Mucosa of gallbladder (tissue), 1 donor: ENCODE measurements at regions not wholly inside any gene's neighbourhood (a gene's known extent, or its start where the extent isn't known, plus 50 kb on each side); places are given as distances from the start of the nearest gene placed in this dataset.

Experiments
- DNase-seq: peaks from one replicate; pipeline ENCODE4 v3.0.0-alpha.2; 2020; ENCODE audit warnings: low spot score
- donor health status: DM: no; HTN: no; CAD: no.

DNA sequence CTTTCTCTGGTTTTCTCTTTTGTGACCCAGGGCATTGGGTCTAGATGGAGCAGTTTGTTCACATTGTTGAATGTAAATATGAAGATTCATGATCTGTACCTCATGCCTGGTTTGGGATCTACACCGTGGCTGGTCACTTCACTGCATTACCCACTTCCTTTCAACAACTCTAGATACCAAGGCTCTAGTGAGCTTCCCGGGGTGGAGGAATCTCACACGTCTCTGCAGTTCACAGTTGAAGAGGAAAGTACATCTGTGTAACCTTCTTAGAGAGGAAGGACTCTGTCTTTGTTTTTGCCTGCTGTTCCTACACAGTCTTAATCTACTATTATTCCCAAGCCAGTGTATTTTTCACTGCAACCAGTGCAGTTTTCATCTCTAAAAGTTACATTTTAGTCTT is 574.8 kb downstream of the MBD2 start:
- DNase-seq = no peak

DNA sequence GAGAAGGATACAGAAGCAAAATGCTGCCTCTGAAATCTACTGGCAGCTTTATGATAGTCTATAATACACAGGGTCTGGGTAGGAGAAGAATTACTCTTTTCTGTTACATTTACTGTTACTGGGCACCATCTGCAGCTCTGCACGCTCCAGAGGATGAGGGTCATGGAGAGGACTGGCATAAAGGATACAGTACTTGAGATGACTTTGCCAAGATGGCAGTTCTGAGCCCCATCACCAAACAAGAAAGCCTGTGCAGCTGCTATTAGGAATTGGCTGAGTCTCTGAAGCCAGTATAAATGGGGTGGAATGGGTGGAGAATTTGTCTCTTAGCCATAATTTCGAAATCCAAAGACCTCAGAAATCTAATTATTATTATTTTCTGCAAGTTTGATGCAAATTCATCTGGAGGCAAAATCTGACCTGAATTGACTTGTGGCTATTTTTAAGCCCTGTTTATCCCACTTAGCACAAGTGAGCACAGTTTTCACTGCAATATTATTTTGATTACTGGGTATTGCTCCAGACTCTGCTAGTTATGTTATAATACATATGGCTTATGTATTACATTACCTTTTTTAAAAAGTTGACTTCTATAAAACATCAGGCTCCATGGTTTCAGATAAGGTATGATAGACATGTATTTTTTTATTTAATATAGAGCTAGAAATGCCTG is 579.5 kb downstream of the MBD2 start:
- no peak for DNase-seq

DNA sequence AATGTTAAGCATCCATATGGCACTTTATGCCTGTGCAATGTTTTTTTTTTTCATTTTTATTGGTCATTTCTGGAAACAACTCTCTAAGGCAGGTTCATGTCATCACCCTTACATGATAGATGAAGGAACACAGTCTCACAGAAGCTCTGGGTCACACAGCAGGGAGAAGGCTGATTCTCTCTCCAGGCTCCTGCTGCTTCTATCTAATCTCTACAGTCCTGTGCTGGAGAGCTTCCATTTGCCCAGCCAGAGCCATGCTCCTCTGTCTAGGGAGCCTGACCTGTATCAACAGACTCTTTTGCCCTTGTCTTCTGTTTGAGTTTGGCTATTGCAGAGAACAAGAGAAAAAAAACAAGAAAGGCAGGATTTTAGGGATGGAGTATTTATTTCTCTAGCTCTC is 584.8 kb downstream of the MBD2 start:
- no peak for DNase-seq

DNA sequence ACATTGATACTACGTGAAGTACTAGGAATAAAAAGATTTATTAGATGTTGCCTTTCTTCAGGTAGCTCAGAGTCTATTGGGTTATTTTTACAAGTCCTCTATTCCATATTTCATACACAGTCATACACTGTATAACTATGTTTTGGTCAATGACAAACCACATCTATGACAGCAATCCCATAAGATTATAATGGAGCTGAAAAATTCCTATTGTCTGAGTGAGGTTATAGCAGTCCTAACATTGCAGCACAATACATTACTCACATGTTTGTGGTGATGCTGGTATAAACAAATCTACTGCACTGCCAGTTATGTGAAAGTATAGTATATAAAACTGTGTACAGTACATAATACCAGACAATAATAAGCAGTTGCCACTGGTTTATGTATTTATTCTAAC is 595.1 kb downstream of the MBD2 start:
- DNase-seq = no peak

DNA sequence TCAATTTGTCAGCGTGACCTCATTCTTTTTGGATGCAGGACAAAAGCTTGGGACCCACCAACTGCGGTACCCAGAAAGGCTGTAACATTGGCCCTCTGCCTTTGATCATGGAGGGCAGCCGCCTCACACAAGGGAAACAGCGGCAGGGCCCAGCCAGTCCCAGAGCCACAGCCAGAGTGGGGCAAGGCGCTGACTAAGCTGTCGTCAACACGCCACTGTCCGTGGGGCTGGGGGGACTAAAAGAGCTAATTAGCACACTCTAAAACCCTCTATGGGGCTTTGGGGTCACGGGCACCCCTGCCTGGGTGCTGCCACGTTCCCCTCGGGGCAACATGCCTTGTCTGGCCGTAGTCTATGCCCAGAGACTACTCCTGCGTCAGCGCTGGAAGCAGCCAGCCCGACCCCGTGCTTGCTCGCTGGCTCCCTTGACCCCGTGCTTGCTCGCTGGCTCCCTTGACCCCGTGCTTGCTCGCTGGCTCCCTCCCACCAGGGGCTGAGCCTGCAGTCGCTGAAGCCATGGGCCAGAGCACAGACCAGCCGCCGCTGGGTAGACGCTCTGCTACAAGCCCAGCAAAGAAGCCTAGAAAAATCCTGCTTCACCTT is 598.4 kb downstream of the MBD2 start:
- DNase-seq = no peak

DNA sequence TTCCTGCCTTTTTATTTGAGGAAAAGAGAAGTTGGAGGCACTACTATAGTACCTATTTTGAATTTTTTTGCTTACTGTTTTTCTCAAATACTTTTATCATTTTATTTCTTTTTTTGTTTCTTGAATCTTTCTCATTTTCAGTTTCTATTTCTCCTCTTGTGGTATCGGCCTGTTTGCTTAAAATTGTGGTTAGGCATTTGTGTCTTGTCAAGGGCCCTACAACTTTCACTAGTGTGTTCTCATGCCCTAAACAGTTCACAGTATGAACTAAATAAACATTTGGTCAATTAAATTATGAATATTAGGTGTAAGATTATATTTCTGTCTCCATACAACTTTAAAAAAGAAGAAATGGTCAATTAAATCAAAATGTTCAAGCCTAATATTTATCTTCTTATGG is 613.5 kb downstream of the MBD2 start:
- no peak for DNase-seq

DNA sequence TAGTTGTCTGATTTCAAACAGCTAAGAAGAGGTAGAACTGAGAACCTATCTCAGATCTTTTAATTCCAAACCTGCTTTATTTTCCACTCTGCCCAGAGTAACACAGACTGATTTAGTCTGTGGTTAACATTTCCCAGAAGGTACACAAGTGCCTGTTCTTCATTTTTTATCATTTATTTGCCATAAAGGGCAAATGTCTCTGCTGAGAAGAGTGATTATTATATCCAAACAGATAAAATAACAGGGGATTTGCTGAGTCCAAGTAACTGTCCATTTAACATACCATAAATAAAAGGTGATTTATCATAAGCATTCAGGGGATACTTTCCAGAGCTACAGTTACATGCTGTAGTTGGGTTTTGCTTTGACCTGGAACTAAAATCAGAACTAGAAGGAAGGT is 617.7 kb downstream of the MBD2 start:
- no peak for DNase-seq

DNA sequence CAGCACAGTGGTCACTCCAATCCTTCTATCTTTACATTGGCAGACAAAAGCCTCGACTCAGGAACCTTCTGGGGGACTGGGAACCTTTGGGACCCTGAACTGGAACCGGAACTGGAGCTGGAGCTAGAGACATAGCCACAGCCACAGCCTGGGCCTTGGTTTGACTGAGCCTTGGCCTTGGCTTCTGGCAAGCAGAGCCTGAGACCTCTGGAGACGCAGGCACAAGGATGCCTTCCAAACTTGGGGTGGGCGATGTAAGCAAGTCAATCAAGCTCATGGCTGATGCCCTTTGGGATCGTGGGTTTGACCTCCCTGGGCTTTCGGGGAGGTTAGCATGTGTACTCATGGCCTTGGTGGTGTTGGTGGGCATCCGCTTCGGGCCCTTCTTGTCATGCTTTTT is 619.3 kb downstream of the MBD2 start:
- no peak for DNase-seq

DNA sequence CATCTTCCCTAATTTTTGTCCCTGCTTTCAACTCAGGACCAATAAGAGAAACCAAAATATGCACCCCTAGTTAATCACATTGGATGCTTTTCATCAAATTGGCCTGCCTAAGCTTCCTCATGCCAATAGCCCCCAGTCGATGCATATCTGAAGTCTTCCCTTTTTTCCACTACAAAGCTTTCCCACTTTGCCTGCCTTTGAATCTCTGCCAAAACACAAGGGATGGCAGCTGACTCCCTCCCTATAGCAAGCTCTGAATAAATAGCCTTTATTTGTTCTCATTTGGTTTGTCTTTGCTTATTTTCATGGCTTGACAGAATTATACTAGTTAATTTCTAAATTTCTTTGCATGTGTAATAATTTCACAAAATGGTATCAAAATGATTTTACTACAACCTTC is 621.2 kb downstream of the MBD2 start:
- no peak for DNase-seq

DNA sequence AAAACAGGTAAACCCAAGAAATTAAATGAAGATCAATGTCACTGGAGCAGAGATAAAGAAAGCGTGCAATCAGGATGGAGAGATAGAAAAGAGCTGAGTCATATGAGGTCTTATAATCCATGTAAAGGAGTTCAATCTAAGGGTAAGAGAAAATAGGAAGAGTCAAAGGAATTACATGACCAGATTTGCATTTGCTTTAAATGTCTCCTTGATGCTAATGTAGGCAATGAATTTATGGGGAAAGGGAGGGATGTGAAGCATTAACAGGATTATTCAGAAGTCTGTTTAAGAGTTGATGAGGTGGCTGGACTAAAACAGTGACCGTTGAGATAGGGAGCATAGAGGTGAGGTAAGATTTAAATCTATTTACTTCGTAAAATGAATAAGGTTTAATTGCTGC is 623.1 kb downstream of the MBD2 start:
- no peak for DNase-seq

DNA sequence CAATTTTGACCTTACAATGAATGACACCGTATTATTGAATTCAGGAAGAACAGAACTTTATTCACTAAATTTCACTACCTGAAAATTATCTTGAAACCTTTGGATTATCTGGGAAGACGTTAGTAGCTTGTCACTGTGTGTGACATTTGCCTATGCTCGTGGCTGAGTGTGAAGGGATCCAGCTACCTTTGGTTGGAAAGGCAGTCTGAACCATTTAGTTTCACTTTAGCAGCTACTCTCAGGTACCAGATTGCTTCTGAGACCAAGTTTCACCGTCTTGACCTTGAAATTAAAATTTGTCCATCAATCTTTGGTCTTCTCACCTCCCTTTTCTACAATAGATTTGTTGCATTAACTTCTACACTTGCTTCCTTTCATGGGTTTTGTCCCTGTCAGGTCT is 637.5 kb downstream of the MBD2 start:
- DNase-seq = no peak
